SK-N-SH treated with all-trans-retinoic acid at 6 μM for 48 hours (cell line): ENCODE measurements at regions not wholly inside any gene's neighbourhood (a gene's known extent, or its start where the extent isn't known, plus 50 kb on each side); places are given as distances from the start of the nearest gene placed in this dataset.

Experiments
- ARNTL ChIP-seq: fragments of 450-650 bp; formaldehyde crosslinking; IDR thresholded peaks from 2 replicates; pipeline ENCODE4 v1.5.0; 2020; ENCODE audit warnings: low read depth, mild to moderate bottlenecking, moderate library complexity, borderline replicate concordance
- CSDC2 ChIP-seq: fragments of 250-450 bp; sonication (Bioruptor Pico); IDR thresholded peaks from 2 replicates; pipeline ENCODE4 v1.5.0; 2020; ENCODE audit warnings: mild to moderate bottlenecking, moderate library complexity
- CSRNP3 ChIP-seq: fragments of 250-450 bp; sonication (Bioruptor Pico); IDR thresholded peaks from 2 replicates; pipeline ENCODE4 v1.5.1; 2021; ENCODE audit warnings: mild to moderate bottlenecking, moderate library complexity
- ESRRG ChIP-seq: fragments of 250-450 bp; sonication (Bioruptor Pico); IDR thresholded peaks from 2 replicates; pipeline ENCODE4 v1.6.1; 2021; ENCODE audit warnings: mild to moderate bottlenecking
- GLIS3 ChIP-seq: fragments of 250-450 bp; sonication (Bioruptor Pico); IDR thresholded peaks from 2 replicates; pipeline ENCODE4 v1.5.0; 2020; ENCODE audit warnings: mild to moderate bottlenecking, moderate library complexity
- OSR1 ChIP-seq: fragments of 250-450 bp; sonication (Bioruptor Pico); IDR thresholded peaks from 2 replicates; pipeline ENCODE4 v1.8.0; 2022; ENCODE audit warnings: moderate library complexity, mild to moderate bottlenecking, inconsistent platforms
- POU6F1 ChIP-seq: fragments of 250-450 bp; sonication (Bioruptor Pico); IDR thresholded peaks from 2 replicates; pipeline ENCODE4 v1.8.0; 2021; ENCODE audit warnings: low read depth, mild to moderate bottlenecking, moderate library complexity, borderline replicate concordance
- RARB ChIP-seq: fragments of 250-450 bp; sonication (Bioruptor Pico); IDR thresholded peaks from 2 replicates; pipeline ENCODE4 v1.8.0; 2021; ENCODE audit warnings: mild to moderate bottlenecking, moderate library complexity
- TOX ChIP-seq: fragments of 250-450 bp; sonication (Bioruptor Pico); IDR thresholded peaks from 2 replicates; pipeline ENCODE4 v1.8.0; 2021; ENCODE audit warnings: mild to moderate bottlenecking, moderate library complexity, borderline replicate concordance
- ZFP30 ChIP-seq: fragments of 450-650 bp; formaldehyde crosslinking; IDR thresholded peaks from 2 replicates; pipeline ENCODE4 v1.5.0; 2022; ENCODE audit warnings: mild to moderate bottlenecking, moderate library complexity

- no peak for TF ChIP-seq ESRRG
- TF ChIP-seq POU6F1 (CRISPR knock-in tag): no peak
- no peak for TF ChIP-seq TOX
- TF ChIP-seq RARB: no peak
- no peak for TF ChIP-seq ZFP30 (CRISPR knock-in tag)
- TF ChIP-seq OSR1 (CRISPR knock-in tag): no peak
- no peak for TF ChIP-seq ARNTL
- no peak for TF ChIP-seq CSRNP3 (CRISPR knock-in tag)
- no peak for TF ChIP-seq CSDC2 (CRISPR knock-in tag)
- TF ChIP-seq GLIS3 (CRISPR knock-in tag): no peak
Observed at GRCh38 chr1:90334137-90334536, 339.2 kb downstream of the ZNF326 start.
